Fibroblast of pulmonary artery (primary cell): ENCODE measurements at regions not wholly inside any gene's neighbourhood (a gene's known extent, or its start where the extent isn't known, plus 50 kb on each side); places are given as distances from the start of the nearest gene placed in this dataset.

ENCODE experiments used
- DNase-seq: peaks from one replicate; pipeline ENCODE4 v3.0.0-alpha.2; 2010; ENCODE audit warnings: low read depth
- H3K4me3 ChIP-seq: replicated peaks from 2 replicates; pipeline ENCODE4 v1.5.1; 2011; ENCODE audit warnings: low read depth, mild to moderate bottlenecking, control low read depth, low read length, moderate library complexity
- CTCF ChIP-seq: IDR thresholded peaks from 2 replicates; pipeline ENCODE4 v1.5.1; 2011; ENCODE audit warnings: mild to moderate bottlenecking, control low read depth, low read length, inconsistent platforms; ENCODE audit errors: missing control alignments

- H3K4me3 ChIP-seq = no peak overlapping the region
- no peak for TF ChIP-seq CTCF
- DNase-seq = no peak
These were observed 370.4 kb upstream of the FAT3 start for GRCh38 chr11:91854171-91854570.

- no peak overlapping the region for H3K4me3 ChIP-seq
- no peak for DNase-seq
- no peak for TF ChIP-seq CTCF
These were observed 372.7 kb upstream of the FAT3 start for GRCh38 chr11:91851908-91852307.

DNA sequence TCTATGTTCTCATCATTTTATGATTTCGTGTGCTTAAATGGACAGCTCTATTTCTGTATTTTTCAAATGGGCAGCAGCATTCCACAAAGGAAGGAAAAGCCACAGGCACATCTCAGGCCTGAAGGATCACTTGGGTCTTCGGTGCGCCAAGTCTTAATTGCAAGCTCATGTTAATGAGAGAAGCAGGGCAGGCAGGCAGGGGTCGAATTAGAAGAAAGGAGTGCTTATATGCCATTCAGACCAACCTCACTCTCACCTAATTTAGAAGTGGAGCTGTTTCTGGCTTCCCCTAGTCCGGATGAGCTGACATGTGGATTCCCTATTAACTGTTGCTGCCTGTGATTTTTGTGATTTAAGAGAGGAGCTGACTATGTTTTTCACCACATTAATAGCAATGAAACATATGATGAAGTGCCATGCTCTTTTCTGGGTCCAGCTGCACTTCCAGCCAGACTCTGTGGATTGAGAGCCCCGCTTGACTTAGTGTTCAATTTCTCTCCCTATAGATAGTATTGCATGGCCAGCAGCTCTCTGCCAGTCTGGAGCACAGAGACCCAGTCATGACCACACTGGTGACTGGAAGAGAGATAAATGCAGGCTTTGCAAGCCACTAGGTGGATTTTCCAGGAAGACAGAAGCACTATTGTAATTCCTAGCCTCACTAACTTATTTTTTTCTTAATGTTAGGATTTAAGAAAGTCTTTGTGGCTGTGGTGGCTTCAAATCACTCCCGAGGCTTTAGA, 373.9 kb upstream of the FAT3 start:
- no peak for DNase-seq
- no peak for TF ChIP-seq CTCF
- H3K4me3 ChIP-seq = no peak overlapping the region

- DNase-seq = no peak
- TF ChIP-seq CTCF = no peak
- no peak overlapping the region for H3K4me3 ChIP-seq
These were observed 374.6 kb upstream of the FAT3 start for GRCh38 chr11:91850021-91850420.

DNA sequence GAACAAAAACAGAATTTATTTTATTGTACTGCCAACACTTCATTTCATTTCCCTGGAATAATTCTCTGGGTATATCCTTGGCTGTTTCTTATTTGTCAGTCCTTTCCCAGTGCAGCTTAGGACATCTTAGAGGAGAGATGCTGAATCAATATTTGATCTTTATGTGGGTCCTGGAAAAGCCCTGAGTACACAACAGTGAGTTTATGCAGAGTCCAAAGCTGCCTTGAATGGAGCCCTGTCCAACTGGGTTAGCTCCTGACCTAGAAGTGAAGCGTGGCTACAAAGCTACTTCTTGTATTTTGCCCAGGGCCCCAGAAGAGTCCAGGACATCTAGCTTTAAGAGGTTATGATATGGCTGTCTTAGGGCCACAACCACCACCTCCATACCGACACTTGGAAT, 378.0 kb upstream of the FAT3 start:
- TF ChIP-seq CTCF = no peak
- H3K4me3 ChIP-seq = no peak overlapping the region
- no peak for DNase-seq

DNA sequence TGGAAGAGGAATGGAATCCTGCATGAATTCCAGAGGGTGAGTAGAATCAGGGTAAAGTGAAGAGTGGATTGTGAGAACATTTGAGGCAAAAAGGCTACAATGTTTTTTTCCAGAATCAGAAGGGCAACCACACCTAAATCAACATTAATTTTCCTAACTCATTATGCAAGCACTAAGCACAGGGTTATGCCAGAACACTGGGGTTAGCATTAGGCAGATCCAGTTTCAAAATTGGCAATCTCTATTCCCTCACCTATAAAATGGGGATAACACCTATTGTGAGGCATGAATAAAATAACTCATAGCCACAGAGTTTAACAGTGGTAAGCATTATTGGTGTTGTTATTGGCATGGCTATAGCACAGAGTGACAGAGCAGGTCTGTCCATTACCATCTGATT, 378.6 kb upstream of the FAT3 start:
- DNase-seq = no peak
- no peak for TF ChIP-seq CTCF
- H3K4me3 ChIP-seq = no peak overlapping the region

DNA sequence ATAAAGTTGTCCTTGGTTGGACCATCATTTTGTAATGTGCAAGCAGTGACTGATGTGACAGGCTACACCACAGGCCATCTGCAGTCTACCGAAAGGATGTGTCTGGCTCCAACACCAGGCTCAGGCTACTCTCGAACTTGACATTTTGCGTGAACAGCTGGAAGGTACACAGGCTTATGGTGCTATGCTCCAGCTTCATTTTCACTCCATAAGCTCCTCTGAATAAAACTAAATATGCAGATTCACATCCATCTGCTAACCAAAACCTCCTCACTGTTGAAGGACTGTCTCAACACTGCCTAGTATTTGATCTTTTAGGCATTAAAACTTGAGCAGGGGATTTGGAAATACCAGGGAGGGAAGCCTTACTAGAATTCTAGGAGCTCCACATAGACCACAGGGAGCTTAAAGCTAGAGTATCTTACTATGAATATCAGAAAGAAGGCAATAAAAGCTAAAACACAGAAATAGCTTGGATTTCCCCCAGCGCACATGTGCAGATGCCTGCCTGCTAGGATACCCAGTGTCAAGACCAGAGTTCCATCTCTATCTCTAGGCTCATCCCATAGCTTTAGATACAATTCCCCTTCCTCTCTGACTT, 383.9 kb upstream of the FAT3 start:
- no peak overlapping the region for H3K4me3 ChIP-seq
- DNase-seq = no peak
- no peak for TF ChIP-seq CTCF
